ENCODE measurements at regions not wholly inside any gene's neighbourhood (a gene's known extent, or its start where the extent isn't known, plus 50 kb on each side); places are given as distances from the start of the nearest gene placed in this dataset.
"Not testable (repeated sequence)": the region's sequence is repeated elsewhere in the genome, so short reads cannot be mapped to it uniquely, and the experiment has no call there.

GRCh38 chr15:93980261-93980911 lies 251.0 kb upstream of the MCTP2 start:
- FAIRE-seq (no peak), DNase-seq (ENCODE audit: extremely low spot score, insufficient read length, low read depth) (no peak)

- DNase-seq (ENCODE audit: extremely low spot score, insufficient read length, low read depth) = no peak
- FAIRE-seq = no peak
These were observed 256.4 kb upstream of the MCTP2 start for GRCh38 chr15:93974804-93975481.

GRCh38 chr15:93973287-93973686 lies 258.1 kb upstream of the MCTP2 start:
- FAIRE-seq = no peak
- DNase-seq (ENCODE audit: extremely low spot score, insufficient read length, low read depth) = no peak

GRCh38 chr15:93968773-93969172 lies 262.6 kb upstream of the MCTP2 start:
- FAIRE-seq (no peak), DNase-seq (ENCODE audit: extremely low spot score, insufficient read length, low read depth) (no peak)

GRCh38 chr15:93965304-93965908 lies 266.0 kb upstream of the MCTP2 start:
- DNase-seq (ENCODE audit: extremely low spot score, insufficient read length, low read depth) (no peak), FAIRE-seq (no peak)

- FAIRE-seq = no peak
These were observed 276.3 kb upstream of the MCTP2 start for GRCh38 chr15:93954985-93955571.

GRCh38 chr15:93948726-93949125 lies 282.6 kb upstream of the MCTP2 start:
- DNase-seq (ENCODE audit: extremely low spot score, insufficient read length, low read depth) (no peak), FAIRE-seq (no peak)

More at GRCh38 chr15:93954985-93955571, 276.3 kb upstream of the MCTP2 start:
- DNase-seq (ENCODE audit: extremely low spot score, insufficient read length, low read depth) = no peak

- FAIRE-seq (no peak), DNase-seq (ENCODE audit: extremely low spot score, insufficient read length, low read depth) (no peak)
These were observed 287.8 kb upstream of the MCTP2 start for GRCh38 chr15:93943586-93943985.

- no peak for FAIRE-seq
- DNase-seq (ENCODE audit: extremely low spot score, insufficient read length, low read depth) = no peak
These were observed 289.1 kb upstream of the MCTP2 start for GRCh38 chr15:93942269-93942694.

GRCh38 chr15:93941697-93942096 lies 289.7 kb upstream of the MCTP2 start:
- FAIRE-seq (no peak), DNase-seq (ENCODE audit: extremely low spot score, insufficient read length, low read depth) (no peak)

- FAIRE-seq (no peak), DNase-seq (ENCODE audit: extremely low spot score, insufficient read length, low read depth) (no peak)
These were observed 291.1 kb upstream of the MCTP2 start for GRCh38 chr15:93940226-93940625.

GRCh38 chr15:93932164-93932776 lies 299.1 kb upstream of the MCTP2 start:
- DNase-seq (ENCODE audit: extremely low spot score, insufficient read length, low read depth) (no peak), FAIRE-seq (peak; percentile 75)

- FAIRE-seq (no peak), DNase-seq (ENCODE audit: extremely low spot score, insufficient read length, low read depth) (no peak)
These were observed 301.8 kb upstream of the MCTP2 start for GRCh38 chr15:93929375-93930094.

GRCh38 chr15:93920204-93920603 lies 311.2 kb upstream of the MCTP2 start:
- FAIRE-seq (no peak), DNase-seq (ENCODE audit: extremely low spot score, insufficient read length, low read depth) (no peak)

- DNase-seq (ENCODE audit: extremely low spot score, insufficient read length, low read depth); FAIRE-seq: not testable (repeated sequence)
These were observed 312.6 kb upstream of the MCTP2 start for GRCh38 chr15:93918801-93919200.

GRCh38 chr15:93917181-93917580 lies 314.2 kb upstream of the MCTP2 start:
- FAIRE-seq (no peak), DNase-seq (ENCODE audit: extremely low spot score, insufficient read length, low read depth) (no peak)

- no peak for DNase-seq (ENCODE audit: extremely low spot score, insufficient read length, low read depth)
These were observed 317.5 kb upstream of the MCTP2 start for GRCh38 chr15:93913871-93914270.

GRCh38 chr15:93913310-93913709 lies 318.1 kb upstream of the MCTP2 start:
- no peak for FAIRE-seq
- DNase-seq (ENCODE audit: extremely low spot score, insufficient read length, low read depth) = no peak

More at GRCh38 chr15:93913871-93914270, 317.5 kb upstream of the MCTP2 start:
- no peak for FAIRE-seq

GRCh38 chr15:93900476-93901400 lies 330.6 kb upstream of the MCTP2 start:
- FAIRE-seq (no peak), DNase-seq (ENCODE audit: extremely low spot score, insufficient read length, low read depth) (no peak)
